H1 (cell line): ENCODE measurements at regions not wholly inside any gene's neighbourhood (a gene's known extent, or its start where the extent isn't known, plus 50 kb on each side); places are given as distances from the start of the nearest gene placed in this dataset.

Experiments
- CBX8 ChIP-seq: fragments of 300-800, 300-1000 bp; sonication (generic); IDR thresholded peaks from 2 replicates; pipeline ENCODE4 v1.7.1; 2016; ENCODE audit warnings: low read depth, low read length, borderline replicate concordance
- EP300 ChIP-seq, 2 experiments: IDR thresholded peaks; 1 replicate in 1 of 2; 2 replicates in 1 of 2; pipeline ENCODE4 v1.6.1; 2011 to 2012; ENCODE audit warnings: low read depth in 2 of 2, low read length in 2 of 2, mild to moderate bottlenecking in 2 of 2, borderline replicate concordance in 1 of 2, inconsistent platforms in 1 of 2, moderate library complexity in 1 of 2
- EZH2 ChIP-seq: fragments of 200-600 bp; sonication (generic); IDR thresholded peaks from 2 replicates; pipeline ENCODE4 v1.7.1; 2012; ENCODE audit warnings: low read depth, mild to moderate bottlenecking, moderate library complexity, low read length, inconsistent platforms; ENCODE audit not compliant: severe bottlenecking
- GABPA ChIP-seq: IDR thresholded peaks from 2 replicates; pipeline ENCODE4 v1.6.1; 2011; ENCODE audit warnings: mild to moderate bottlenecking, low read length, moderate library complexity, borderline replicate concordance; ENCODE audit not compliant: insufficient read depth
- JUND ChIP-seq: IDR thresholded peaks from 2 replicates; pipeline ENCODE4 v1.6.1; 2011; ENCODE audit warnings: mild to moderate bottlenecking, improper control_type of control experiment, low read length
- KDM4A ChIP-seq: IDR thresholded peaks from one replicate; pipeline ENCODE4 v1.7.1; 2012; ENCODE audit warnings: low read depth, mild to moderate bottlenecking, moderate library complexity, low read length, inconsistent platforms; ENCODE audit not compliant: severe bottlenecking
- POLR2A ChIP-seq, 2 experiments: IDR thresholded peaks; 1 replicate in 1 of 2; 2 replicates in 1 of 2; pipeline ENCODE4 v1.6.1; 2011; ENCODE audit warnings: low read depth in 2 of 2, low read length in 2 of 2, mild to moderate bottlenecking in 2 of 2; ENCODE audit errors: control extremely low read depth in 1 of 2
- SIN3A ChIP-seq, 2 experiments: IDR thresholded peaks in 1 of 2; conservative IDR thresholded peaks in 1 of 2; 2 replicates each; pipeline ENCODE4 v1.6.1; 2011 to 2012; ENCODE audit warnings: low read length in 2 of 2, improper control_type of control experiment in 1 of 2, low read depth in 1 of 2, mild to moderate bottlenecking in 1 of 2
- SRF ChIP-seq: IDR thresholded peaks from 2 replicates; pipeline ENCODE4 v1.6.1; 2011; ENCODE audit warnings: mild to moderate bottlenecking, low read depth, low read length, moderate library complexity
- TAF1 ChIP-seq: IDR thresholded peaks from 2 replicates; pipeline ENCODE4 v1.6.1; 2011; ENCODE audit warnings: mild to moderate bottlenecking, low read depth, low read length
- YY1 ChIP-seq: IDR thresholded peaks from 2 replicates; pipeline ENCODE4 v1.6.1; 2011; ENCODE audit warnings: low read depth, mild to moderate bottlenecking, low read length
- TF ChIP-seq, protein P1 (sequence below), 3 experiments: IDR thresholded peaks; 1 replicate in 2 of 3; 2 replicates in 1 of 3; pipeline versions ENCODE4 v1.5.1 to v1.6.1; 2011; ENCODE audit warnings: low read length in 3 of 3, mild to moderate bottlenecking in 3 of 3, inconsistent platforms in 2 of 3, low read depth in 1 of 3, moderate library complexity in 1 of 3; ENCODE audit not compliant: insufficient read depth in 1 of 3; ENCODE audit errors: control extremely low read depth in 1 of 3
- TF ChIP-seq, protein P2 (sequence below): IDR thresholded peaks from 2 replicates; pipeline ENCODE4 v1.6.1; 2012; ENCODE audit warnings: inconsistent platforms

- TF ChIP-seq GABPA (no peak), SRF (no peak), POLR2A (IDR thresholded peaks at IDR 0.05; ENCODE audit: control extremely low read depth in 1 of 2, low read depth in 2 of 2, low read length in 2 of 2) (no peak), EZH2 (no peak), CBX8 (no peak), TAF1 (no peak), YY1 (no peak), EP300 (IDR thresholded peaks at IDR 0.05; ENCODE audit: borderline replicate concordance in 1 of 2, low read depth in 2 of 2, low read length in 2 of 2) (no peak), SIN3A (conservative IDR thresholded peaks at IDR 0.05 in 1 of 2, IDR thresholded peaks at IDR 0.05 in 1 of 2; ENCODE audit: low read depth in 1 of 2, low read length in 2 of 2) (no peak), KDM4A (no peak), JUND (no peak)
- TF ChIP-seq, protein P1, sequence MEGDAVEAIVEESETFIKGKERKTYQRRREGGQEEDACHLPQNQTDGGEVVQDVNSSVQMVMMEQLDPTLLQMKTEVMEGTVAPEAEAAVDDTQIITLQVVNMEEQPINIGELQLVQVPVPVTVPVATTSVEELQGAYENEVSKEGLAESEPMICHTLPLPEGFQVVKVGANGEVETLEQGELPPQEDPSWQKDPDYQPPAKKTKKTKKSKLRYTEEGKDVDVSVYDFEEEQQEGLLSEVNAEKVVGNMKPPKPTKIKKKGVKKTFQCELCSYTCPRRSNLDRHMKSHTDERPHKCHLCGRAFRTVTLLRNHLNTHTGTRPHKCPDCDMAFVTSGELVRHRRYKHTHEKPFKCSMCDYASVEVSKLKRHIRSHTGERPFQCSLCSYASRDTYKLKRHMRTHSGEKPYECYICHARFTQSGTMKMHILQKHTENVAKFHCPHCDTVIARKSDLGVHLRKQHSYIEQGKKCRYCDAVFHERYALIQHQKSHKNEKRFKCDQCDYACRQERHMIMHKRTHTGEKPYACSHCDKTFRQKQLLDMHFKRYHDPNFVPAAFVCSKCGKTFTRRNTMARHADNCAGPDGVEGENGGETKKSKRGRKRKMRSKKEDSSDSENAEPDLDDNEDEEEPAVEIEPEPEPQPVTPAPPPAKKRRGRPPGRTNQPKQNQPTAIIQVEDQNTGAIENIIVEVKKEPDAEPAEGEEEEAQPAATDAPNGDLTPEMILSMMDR (IDR thresholded peaks at IDR 0.05; ENCODE audit: control extremely low read depth in 1 of 3, insufficient read depth in 1 of 3, low read depth in 1 of 3, low read length in 3 of 3), result no peak
- TF ChIP-seq, protein P2, sequence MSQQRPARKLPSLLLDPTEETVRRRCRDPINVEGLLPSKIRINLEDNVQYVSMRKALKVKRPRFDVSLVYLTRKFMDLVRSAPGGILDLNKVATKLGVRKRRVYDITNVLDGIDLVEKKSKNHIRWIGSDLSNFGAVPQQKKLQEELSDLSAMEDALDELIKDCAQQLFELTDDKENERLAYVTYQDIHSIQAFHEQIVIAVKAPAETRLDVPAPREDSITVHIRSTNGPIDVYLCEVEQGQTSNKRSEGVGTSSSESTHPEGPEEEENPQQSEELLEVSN, result no peak
Measured at GRCh38 chr1:199804526-199804925, 223.0 kb upstream of the NR5A2 start.
